Right renal pelvis (tissue), 4 donors: ENCODE measurements at regions not wholly inside any gene's neighbourhood (a gene's known extent, or its start where the extent isn't known, plus 50 kb on each side); places are given as distances from the start of the nearest gene placed in this dataset.
"Not testable (repeated sequence)": the region's sequence is repeated elsewhere in the genome, so short reads cannot be mapped to it uniquely, and the experiment has no call there.

ENCODE experiments used
- DNase-seq, 4 donors: peaks; one replicate each; pipeline ENCODE4 v3.0.0-alpha.2; 2013; ENCODE audit warnings: low read depth in 4 of 4, low spot score in 3 of 4, missing footprints in 1 of 4

GRCh38 chr9:25472085-25472607 is 206.1 kb downstream of the TUSC1 start:
- DNase-seq = no peak

GRCh38 chr9:25461416-25461815 is 216.8 kb downstream of the TUSC1 start:
- DNase-seq = no peak

DNA sequence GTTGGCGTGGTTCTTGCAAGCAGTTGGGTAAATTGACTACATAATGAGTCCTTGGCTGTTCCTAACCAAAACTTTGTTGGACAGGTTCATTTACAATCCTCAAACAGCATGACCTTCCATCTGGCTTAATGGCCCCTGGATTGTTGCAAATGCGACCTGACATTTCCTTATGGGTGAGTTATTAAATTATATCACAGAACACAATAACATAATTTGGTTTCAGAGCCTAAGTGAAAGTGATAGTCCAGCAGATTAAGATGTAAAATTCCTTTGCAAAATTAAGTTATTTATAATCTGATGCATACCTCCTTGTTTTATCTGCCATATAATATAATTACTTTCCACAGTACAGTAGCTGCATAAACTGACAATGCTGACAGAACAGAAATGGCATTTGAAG is 224.4 kb downstream of the TUSC1 start:
- DNase-seq = no peak

- no peak for DNase-seq
Observed at GRCh38 chr9:25449503-25449902, 228.7 kb downstream of the TUSC1 start.

- DNase-seq = not testable (repeated sequence)
Observed at GRCh38 chr9:25445721-25446120, 232.5 kb downstream of the TUSC1 start.

DNA sequence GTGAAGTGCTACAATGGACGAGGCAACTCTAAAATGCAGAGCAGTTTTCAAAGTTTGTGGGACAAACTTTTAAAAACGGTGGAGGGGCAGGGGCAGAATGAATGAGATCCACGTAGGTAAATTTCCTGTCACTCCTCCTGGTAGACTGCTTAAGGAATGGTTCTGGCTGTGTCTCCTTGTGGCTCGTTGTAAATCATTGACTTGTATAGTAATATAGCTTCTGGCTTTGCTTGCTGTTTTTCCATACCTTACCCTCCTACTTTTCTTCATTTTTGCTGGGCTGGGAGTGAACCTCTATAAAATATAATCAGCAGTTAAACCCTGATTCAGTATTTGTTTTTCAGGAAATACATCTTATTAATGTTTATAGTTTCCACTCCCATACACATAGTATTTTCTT is 235.7 kb downstream of the TUSC1 start:
- peak in 1 of 4 donors; percentile 31 for DNase-seq

- no peak for DNase-seq
Observed at GRCh38 chr9:25427898-25428297, 250.3 kb downstream of the TUSC1 start.

- DNase-seq = no peak
Observed at GRCh38 chr9:25427290-25427689, 251.0 kb downstream of the TUSC1 start.

GRCh38 chr9:25421560-25421959 is 256.7 kb downstream of the TUSC1 start:
- DNase-seq = no peak

GRCh38 chr9:25418974-25419373 is 259.3 kb downstream of the TUSC1 start:
- no peak for DNase-seq

DNA sequence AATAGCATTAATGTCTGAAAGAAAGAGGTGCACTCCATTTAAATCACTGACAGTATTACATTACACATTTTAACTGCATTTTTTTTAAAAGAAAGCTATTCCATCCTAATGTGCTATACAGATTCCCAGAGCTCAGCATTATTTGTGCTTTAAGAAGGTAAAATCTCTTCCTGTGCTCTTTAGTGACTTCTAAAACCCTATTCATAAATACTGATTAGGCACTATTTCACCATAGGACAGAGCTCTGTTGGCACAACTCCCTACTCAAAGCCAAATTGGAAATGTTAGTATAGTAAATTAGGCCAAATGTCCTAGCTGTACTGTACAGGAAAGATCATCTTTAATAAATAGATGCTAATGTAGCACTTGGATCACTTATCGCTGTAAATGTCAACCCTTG is 262.5 kb downstream of the TUSC1 start:
- no peak for DNase-seq

- peak in 1 of 4 donors; percentile 8 for DNase-seq
Observed at GRCh38 chr9:25412646-25413045, 265.6 kb downstream of the TUSC1 start.

- no peak for DNase-seq
Observed at GRCh38 chr9:25397746-25398145, 280.5 kb downstream of the TUSC1 start.

DNA sequence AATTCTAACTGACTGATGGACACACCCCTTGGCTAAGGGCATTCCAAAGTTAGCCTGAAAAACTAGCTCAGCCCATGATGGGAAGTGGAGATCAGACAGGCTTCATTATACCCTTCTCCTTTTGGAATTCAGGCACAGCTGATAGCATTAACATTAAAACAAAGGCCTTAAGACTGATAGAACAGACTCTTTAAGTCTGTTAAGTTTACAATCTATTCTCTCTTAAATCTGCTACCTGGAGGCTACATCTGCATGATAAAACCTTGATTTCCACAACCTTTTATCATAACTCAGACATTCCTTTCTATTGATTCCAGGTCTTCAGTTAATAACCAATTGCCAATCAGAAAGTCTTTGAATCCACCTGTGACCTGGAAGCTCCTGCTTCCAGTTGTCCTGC is 281.4 kb downstream of the TUSC1 start:
- DNase-seq = no peak

- DNase-seq = no peak
Observed at GRCh38 chr9:25381141-25381540, 297.1 kb downstream of the TUSC1 start.

GRCh38 chr9:25377039-25377438 is 301.2 kb downstream of the TUSC1 start:
- no peak for DNase-seq

DNA sequence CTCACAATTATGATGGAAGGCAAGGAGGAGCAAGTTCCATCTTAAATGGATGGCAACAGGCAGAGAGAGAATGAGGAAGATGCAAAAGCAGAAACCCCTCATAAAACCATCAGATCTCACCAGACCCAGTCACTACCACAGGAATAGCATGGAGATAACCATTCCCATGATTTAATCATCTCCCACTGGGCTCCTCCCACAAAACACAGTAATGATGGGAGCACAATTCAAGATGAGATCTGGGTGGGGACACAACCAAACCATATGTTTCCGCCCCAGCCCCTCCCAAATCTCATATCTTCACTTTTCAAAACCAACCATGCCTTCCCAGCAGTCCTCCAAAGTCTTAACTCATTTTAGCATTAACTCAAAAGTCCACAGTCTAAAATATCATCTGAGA is 304.0 kb downstream of the TUSC1 start:
- DNase-seq = no peak

- no peak for DNase-seq
Observed at GRCh38 chr9:25366906-25367305, 311.3 kb downstream of the TUSC1 start.

DNA sequence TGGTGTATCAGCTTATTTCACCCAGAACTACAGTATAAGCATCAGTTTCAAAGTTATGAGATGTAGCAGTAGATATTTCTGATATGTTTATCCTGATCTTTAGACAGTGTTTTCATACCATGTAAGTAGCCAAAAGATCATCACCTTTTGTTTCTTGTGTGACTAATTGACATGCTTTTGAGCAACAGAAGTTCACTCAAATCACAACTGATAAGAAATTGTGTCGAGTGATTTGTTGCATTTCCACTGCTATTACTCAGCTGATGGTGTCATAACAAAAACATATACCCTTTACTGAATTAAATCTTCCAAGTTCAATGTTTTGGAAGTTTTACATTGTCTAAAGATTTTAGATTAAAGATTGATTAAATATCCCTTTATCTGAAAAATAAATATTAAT is 324.5 kb downstream of the TUSC1 start:
- no peak for DNase-seq

GRCh38 chr9:25350011-25350410 is 328.2 kb downstream of the TUSC1 start:
- no peak for DNase-seq

DNA sequence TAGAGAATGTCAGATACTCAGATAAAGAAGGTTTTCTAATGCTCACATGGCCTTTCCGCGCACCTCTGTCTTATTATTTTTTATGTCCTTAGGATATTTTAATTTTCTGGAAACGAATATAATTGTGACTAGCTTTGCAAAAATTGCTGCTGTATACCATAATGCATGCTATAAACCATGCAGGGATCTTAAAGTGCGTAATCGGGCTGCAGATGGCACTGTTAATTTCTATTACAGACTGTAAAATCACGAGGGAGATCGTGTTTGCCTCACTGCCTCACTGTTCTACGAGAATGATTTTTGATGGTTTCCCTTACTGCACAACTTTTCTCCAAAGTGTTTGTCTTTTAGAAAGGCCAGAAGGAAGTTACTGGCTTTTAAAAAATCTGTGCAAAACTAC is 356.1 kb downstream of the TUSC1 start:
- no peak for DNase-seq

DNA sequence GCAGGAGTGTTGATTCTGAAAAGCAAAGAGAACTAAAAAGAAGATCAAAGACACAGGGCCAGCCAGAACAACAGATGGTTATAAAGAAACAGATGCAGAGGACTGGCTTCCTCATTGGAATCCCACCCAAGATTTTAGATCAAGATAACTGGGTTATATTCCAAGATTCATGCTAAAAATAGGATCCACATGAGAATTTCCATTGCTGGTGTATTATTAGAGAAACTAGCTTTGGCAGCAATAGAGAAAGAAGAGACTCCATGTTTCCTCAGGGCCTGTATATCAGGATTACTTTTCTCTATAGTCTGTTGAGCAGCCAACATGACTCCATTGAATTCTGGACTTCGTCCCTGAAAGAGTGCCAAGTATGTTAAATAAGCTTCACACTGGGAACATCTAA is 367.3 kb downstream of the TUSC1 start:
- no peak for DNase-seq

DNA sequence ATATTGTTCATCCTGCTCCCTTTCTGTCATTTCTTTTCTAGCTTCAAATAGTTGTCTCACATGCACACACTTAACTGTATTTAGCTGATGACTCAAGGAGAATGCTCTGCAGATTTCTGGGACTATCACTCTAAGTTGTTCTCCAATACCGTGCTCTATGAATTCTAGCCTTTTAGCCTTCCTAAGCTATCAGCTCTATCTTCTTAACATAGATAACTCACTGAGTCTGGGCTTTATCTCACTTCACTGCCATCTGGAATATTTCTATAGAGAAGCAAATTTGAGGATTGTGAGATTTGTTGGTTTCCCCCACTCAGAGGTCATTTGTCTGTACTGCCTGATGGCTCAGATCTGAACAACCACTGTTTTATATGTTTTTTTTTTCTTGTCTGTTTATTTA is 369.7 kb downstream of the TUSC1 start:
- DNase-seq = no peak
